ENCODE measurements at regions not wholly inside any gene's neighbourhood (a gene's known extent, or its start where the extent isn't known, plus 50 kb on each side); places are given as distances from the start of the nearest gene placed in this dataset.

- TF ChIP-seq FOXM1 (IDR thresholded peaks at IDR 0.05; ENCODE audit: borderline replicate concordance) (no peak), HDGF (IDR thresholded peaks at IDR 0.05; ENCODE audit: borderline replicate concordance) (no peak)
Measured at GRCh38 chr2:215745331-215745730, 268.0 kb downstream of the MREG start.

Data from HEK293T (cell line).